Right hindlimb (tissue), 1 donor: ENCODE measurements at regions not wholly inside any gene's neighbourhood (a gene's known extent, or its start where the extent isn't known, plus 50 kb on each side); places are given as distances from the start of the nearest gene placed in this dataset.
"Not testable (repeated sequence)": the region's sequence is repeated elsewhere in the genome, so short reads cannot be mapped to it uniquely, and the experiment has no call there.

ENCODE experiments used
- DNase-seq: peaks from one replicate; pipeline ENCODE4 v3.0.0-alpha.2; 2018

GRCh38 chr5:159504857-159505304 is 174.6 kb upstream of the IL12B start:
- DNase-seq = peak; percentile 36

- no peak for DNase-seq
These were observed 176.8 kb upstream of the IL12B start for GRCh38 chr5:159507055-159507454.

GRCh38 chr5:159507661-159508060 is 177.4 kb upstream of the IL12B start:
- no peak for DNase-seq

- no peak for DNase-seq
These were observed 178.1 kb upstream of the IL12B start for GRCh38 chr5:159508344-159508743.

GRCh38 chr5:159509002-159509660 is 178.8 kb upstream of the IL12B start:
- DNase-seq = no peak

- DNase-seq = peak; percentile 89
These were observed 180.0 kb upstream of the IL12B start for GRCh38 chr5:159510282-159510681.

GRCh38 chr5:159511570-159511969 is 181.3 kb upstream of the IL12B start:
- DNase-seq = no peak

- DNase-seq = no peak
These were observed 181.8 kb upstream of the IL12B start for GRCh38 chr5:159512064-159512463.

- no peak for DNase-seq
These were observed 184.0 kb upstream of the IL12B start for GRCh38 chr5:159514229-159514810.

- no peak for DNase-seq
These were observed 184.9 kb upstream of the IL12B start for GRCh38 chr5:159515197-159515596.

- DNase-seq = peak; percentile 38
These were observed 185.7 kb upstream of the IL12B start for GRCh38 chr5:159515909-159516415.

GRCh38 chr5:159518371-159518770 is 188.1 kb upstream of the IL12B start:
- DNase-seq = peak; percentile 37

- DNase-seq = no peak
These were observed 189.1 kb upstream of the IL12B start for GRCh38 chr5:159519365-159519764.

- no peak for DNase-seq
These were observed 192.6 kb upstream of the IL12B start for GRCh38 chr5:159522841-159523240.

GRCh38 chr5:159524279-159524678 is 194.0 kb upstream of the IL12B start:
- not testable (repeated sequence) for DNase-seq

GRCh38 chr5:159525117-159525516 is 194.8 kb upstream of the IL12B start:
- no peak for DNase-seq

GRCh38 chr5:159527546-159528254 is 197.4 kb upstream of the IL12B start:
- no peak for DNase-seq

- no peak for DNase-seq
These were observed 201.3 kb upstream of the IL12B start for GRCh38 chr5:159531554-159532105.

GRCh38 chr5:159533197-159533596 is 202.9 kb upstream of the IL12B start:
- DNase-seq = no peak

GRCh38 chr5:159536166-159536565 is 205.9 kb upstream of the IL12B start:
- DNase-seq = no peak

GRCh38 chr5:159536646-159537045 is 206.4 kb upstream of the IL12B start:
- no peak for DNase-seq

- DNase-seq = no peak
These were observed 209.4 kb upstream of the IL12B start for GRCh38 chr5:159539678-159540077.

GRCh38 chr5:159543326-159543725 is 213.0 kb upstream of the IL12B start:
- no peak for DNase-seq

GRCh38 chr5:159545156-159545555 is 214.9 kb upstream of the IL12B start:
- no peak for DNase-seq
